Fibroblast of villous mesenchyme (primary cell): ENCODE measurements at regions not wholly inside any gene's neighbourhood (a gene's known extent, or its start where the extent isn't known, plus 50 kb on each side); places are given as distances from the start of the nearest gene placed in this dataset.
"Not testable (repeated sequence)": the region's sequence is repeated elsewhere in the genome, so short reads cannot be mapped to it uniquely, and the experiment has no call there.

Experiments
- DNase-seq: peaks from one replicate; pipeline ENCODE4 v3.0.0-alpha.2; 2010; ENCODE audit warnings: low read depth
- H3K4me3 ChIP-seq: 2 replicates; pipeline ENCODE4 v1.5.1; 2011; ENCODE audit warnings: low read depth, mild to moderate bottlenecking, low read length
- CTCF ChIP-seq: IDR thresholded peaks from 2 replicates; pipeline ENCODE4 v1.5.1; 2012; ENCODE audit warnings: low read depth, mild to moderate bottlenecking, low read length; ENCODE audit not compliant: insufficient read depth

DNA sequence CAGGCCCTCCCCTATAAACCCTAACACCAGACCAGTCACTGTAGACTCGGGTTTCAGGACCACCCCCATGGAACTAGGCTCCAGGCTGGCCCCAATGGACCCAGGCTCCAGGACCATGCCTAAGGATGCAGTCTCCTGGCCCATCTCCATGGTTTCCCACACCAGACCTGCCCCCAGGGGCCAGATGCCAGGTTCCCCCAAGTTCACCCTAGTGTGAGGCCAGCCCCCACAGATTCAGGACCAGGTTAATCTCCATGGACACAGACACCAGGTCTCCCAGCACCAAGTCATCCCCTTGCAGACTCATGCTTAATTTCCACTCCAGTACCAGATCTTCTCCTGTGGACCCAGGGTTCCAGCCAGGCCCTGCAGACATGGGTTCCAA lies 103.8 kb upstream of the LANCL2 start:
- no peak overlapping the region for H3K4me3 ChIP-seq
- TF ChIP-seq CTCF = no peak
- no peak for DNase-seq

GRCh38 chr7:55265328-55265727 lies 99.8 kb upstream of the LANCL2 start:
- DNase-seq, H3K4me3 ChIP-seq: not testable (repeated sequence)

DNA sequence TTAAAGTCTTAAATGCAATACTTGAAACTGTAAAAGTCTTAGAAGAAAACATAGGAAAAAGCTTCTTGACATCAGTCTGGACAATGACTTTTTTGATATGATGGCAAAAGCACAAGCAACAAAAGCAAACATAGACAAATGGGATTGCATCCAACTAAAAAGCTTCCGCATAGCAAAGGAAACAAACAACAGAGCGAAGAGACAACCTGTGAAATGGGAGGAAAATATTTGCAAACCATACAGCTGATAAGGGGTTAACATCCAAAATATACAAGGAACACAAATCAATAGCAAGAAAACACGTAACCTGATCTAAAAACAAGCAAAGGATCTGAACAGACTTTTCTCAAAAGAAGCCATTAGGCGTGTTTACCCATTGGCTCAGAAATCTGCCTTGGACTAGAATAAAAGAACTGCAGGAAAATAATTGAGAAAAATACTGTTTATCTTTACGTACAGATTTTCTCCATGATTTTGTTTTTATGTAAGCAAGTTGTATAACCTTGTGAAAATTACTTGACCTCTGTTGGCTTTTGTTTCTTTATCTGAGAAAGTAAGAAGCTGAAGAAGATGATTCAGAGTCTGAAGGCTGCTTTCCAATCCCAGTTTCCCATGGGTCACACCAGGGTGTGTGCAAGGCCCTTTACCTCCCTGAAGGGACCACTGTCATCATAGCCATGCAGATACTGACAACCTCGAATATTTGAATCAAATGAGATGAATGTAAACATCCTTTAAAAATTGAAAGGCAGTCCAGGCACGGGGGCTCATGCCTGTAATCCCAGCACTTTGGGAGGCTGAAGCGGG lies 99.1 kb upstream of the LANCL2 start:
- no peak for TF ChIP-seq CTCF
- H3K4me3 ChIP-seq = no peak overlapping the region
- DNase-seq = no peak

GRCh38 chr7:55271069-55271626 lies 94.0 kb upstream of the LANCL2 start:
- no peak overlapping the region for H3K4me3 ChIP-seq
- peak; percentile 55 for TF ChIP-seq CTCF
- no peak for DNase-seq

DNA sequence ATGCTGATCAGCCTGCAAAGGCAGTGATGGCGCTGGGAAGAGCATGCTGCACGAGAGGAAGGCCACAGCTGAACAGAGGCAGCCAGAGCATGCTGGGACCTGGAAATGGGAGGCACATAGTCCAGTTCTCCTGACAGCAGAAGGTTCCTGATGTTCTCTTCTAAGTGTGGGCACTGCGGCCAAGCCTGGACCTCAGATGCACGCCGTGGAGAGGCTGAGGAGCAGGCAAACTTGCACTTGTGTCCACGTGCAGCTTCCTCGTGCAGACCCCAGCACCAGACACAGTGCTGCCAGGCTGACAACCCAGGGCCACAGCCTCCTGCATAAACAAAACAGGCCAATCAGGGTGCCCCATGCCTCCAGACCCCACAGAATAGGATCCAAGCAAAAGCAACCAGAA lies 93.5 kb upstream of the LANCL2 start:
- TF ChIP-seq CTCF = no peak
- no peak for DNase-seq
- no peak overlapping the region for H3K4me3 ChIP-seq

GRCh38 chr7:55272328-55272727 lies 92.8 kb upstream of the LANCL2 start:
- H3K4me3 ChIP-seq = no peak overlapping the region
- TF ChIP-seq CTCF = no peak
- no peak for DNase-seq

DNA sequence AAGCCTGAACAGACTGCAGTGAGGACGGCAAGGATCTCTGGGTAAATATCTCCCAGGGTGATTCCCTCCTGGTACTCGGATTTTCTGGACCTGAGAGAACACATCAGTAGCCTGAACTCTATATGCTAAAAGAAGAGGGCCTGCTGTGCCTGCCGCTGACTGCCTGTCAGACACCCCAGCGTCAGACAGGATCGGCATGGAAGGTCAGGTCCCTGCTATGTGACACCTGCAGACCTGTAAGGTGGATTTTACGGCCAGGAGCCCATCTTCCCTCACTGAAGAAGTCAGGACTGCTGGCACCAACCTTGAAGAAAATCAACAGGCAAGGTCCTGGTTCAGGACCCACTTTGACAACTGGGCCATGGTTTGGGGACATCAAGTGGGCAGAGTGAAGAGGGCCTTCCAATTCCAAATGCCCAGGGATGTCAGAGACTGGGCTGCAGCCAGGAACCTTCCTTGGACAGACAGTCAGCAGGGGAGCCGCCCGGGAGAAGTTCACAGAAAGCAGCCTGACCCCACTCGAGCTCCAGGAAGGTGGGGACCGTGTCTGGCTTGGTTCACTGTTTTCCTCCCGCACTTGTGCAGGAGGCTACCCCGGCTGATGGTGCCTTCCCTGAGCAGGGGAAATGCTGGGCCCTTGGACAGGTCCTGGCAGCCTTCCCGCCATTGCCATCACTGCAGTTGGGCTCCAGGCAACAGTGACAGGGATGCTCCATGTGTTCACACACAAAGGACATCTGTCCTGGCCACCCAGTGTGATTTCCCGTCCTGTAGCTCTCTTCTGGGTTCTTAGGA lies 91.8 kb upstream of the LANCL2 start:
- DNase-seq = no peak
- TF ChIP-seq CTCF = no peak
- no peak overlapping the region for H3K4me3 ChIP-seq
